GM12865 (cell line): ENCODE measurements at regions not wholly inside any gene's neighbourhood (a gene's known extent, or its start where the extent isn't known, plus 50 kb on each side); places are given as distances from the start of the nearest gene placed in this dataset.
"Not testable (repeated sequence)": the region's sequence is repeated elsewhere in the genome, so short reads cannot be mapped to it uniquely, and the experiment has no call there.

Experiments used
- DNase-seq: peaks from one replicate; pipeline ENCODE4 v3.0.0; 2010; ENCODE audit warnings: low read depth
- H3K4me3 ChIP-seq: 2 replicates; pipeline ENCODE4 v1.5.1; 2011; ENCODE audit warnings: mild to moderate bottlenecking, low read depth, low read length, control low read depth
- CTCF ChIP-seq: IDR thresholded peaks from 2 replicates; pipeline ENCODE4 v1.5.1; 2011; ENCODE audit warnings: low read length, control low read depth, low read depth, inconsistent platforms; ENCODE audit not compliant: insufficient read depth; ENCODE audit errors: missing control alignments

GRCh38 chr5:162931501-162931900 lies 505.9 kb upstream of the CCNG1 start:
- H3K4me3 ChIP-seq: no peak overlapping the region
- no peak for DNase-seq
- TF ChIP-seq CTCF: no peak

DNA sequence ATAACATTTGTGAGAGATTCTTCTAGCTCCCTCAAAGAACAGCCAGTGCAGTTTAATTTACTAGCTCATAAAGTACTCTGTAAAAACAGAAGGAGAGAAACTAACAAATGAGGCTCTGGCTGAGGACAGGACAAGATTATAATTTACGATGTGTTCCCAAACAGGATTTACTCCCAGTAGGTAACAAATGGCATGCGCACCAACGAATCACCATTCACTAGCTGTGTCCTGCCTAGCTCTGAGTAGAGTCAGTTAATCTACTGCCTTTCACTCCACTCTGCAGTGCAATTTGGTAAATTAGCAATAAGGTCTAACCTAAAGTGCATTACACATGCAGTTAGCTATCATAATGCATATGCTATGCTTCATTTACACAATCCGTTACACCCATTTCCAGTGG lies 497.4 kb upstream of the CCNG1 start:
- TF ChIP-seq CTCF: no peak
- H3K4me3 ChIP-seq: no peak overlapping the region

DNA sequence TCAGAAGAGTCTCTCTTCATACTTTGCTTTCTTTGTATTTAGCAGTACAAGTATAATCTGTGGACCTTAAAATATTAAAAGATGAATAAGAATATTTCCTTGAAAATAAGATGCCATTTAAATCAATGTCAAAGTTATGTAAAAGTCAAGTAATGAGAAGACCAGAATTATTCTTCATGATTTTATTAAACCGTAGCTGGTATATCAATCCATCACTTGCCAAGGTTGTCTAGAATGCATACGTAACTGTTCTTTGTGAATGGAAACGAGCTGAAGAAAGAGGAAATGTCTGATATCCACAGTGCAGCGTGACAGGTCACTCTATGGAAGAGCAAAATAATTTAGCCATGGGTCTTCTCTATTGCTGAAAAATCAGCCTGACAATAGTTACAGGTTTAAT lies 488.7 kb upstream of the CCNG1 start:
- no peak for DNase-seq
- no peak overlapping the region for H3K4me3 ChIP-seq
- TF ChIP-seq CTCF: no peak

More for the DNA sequence above, 497.4 kb upstream of the CCNG1 start:
- no peak for DNase-seq

- DNase-seq: no peak
- no peak overlapping the region for H3K4me3 ChIP-seq
Measured at GRCh38 chr5:162956570-162956969, 480.8 kb upstream of the CCNG1 start.

GRCh38 chr5:162964144-162964543 lies 473.3 kb upstream of the CCNG1 start:
- not testable (repeated sequence) for H3K4me3 ChIP-seq, DNase-seq

More at GRCh38 chr5:162956570-162956969, 480.8 kb upstream of the CCNG1 start:
- no peak for TF ChIP-seq CTCF

DNA sequence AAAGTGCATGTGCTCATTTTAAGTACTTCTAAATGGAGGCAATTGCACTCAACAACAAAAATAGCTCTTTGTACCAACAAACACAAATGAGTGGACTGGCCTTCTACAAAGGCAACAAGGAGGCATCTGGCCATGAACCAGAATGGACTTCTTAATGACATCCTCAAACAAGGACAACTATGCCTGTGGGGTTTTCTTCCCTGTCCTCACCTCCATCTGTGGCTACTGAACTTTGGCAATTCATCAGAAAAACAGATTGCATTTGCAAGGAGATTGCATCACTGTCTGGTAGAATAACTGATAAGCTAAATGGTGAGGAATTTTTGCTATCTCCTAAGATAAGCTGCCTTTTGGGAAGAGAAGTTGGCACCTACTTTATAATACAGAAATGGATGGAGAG lies 447.3 kb upstream of the CCNG1 start:
- TF ChIP-seq CTCF: no peak
- no peak overlapping the region for H3K4me3 ChIP-seq
- no peak for DNase-seq

- H3K4me3 ChIP-seq: no peak overlapping the region
- DNase-seq: peak; percentile 10
- TF ChIP-seq CTCF: no peak
Measured at GRCh38 chr5:162990856-162991497, 446.4 kb upstream of the CCNG1 start.
